ENCODE measurements at regions not wholly inside any gene's neighbourhood (a gene's known extent, or its start where the extent isn't known, plus 50 kb on each side); places are given as distances from the start of the nearest gene placed in this dataset.
"Not testable (repeated sequence)": the region's sequence is repeated elsewhere in the genome, so short reads cannot be mapped to it uniquely, and the experiment has no call there.

DNA sequence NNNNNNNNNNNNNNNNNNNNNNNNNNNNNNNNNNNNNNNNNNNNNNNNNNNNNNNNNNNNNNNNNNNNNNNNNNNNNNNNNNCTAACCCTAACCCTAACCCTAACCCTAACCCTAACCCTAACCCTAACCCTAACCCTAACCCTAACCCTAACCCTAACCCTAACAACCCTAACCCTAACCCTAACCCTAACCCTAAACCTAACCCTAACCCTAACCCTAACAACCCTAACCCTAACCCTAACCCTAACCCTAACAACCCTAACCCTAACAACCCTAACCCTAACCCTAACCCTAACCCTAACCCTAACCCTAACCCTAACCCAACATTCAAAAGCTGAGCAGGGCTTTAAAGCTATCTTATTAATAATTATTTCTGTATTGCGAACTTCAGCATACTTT is 182.5 kb upstream of the FAM20C start:
- CTCF ChIA-PET; H3K9me3 Mint-ChIP-seq (ENCODE audit: unreplicated experiment); H3K4me1 Mint-ChIP-seq (ENCODE audit: low read depth, unreplicated experiment); POLR2A ChIA-PET; intact Hi-C loops (cut with micrococcal nuclease; ENCODE audit: unreplicated experiment); BruUV-seq (replicated peaks); H3K27ac Mint-ChIP-seq (ENCODE audit: unreplicated experiment); H3K27me3 Mint-ChIP-seq (ENCODE audit: insufficient read depth, unreplicated experiment); H3K9me3 ChIP-seq; DNase-seq; H3K4me3 Mint-ChIP-seq (ENCODE audit: unreplicated experiment); H3K27me3 ChIP-seq (replicated peaks; ENCODE audit: control insufficient read depth, insufficient read depth, low read length); H3K4me1 ChIP-seq; H3K4me3 ChIP-seq (ENCODE audit: low read depth, low read length); H3K36me3 ChIP-seq (ENCODE audit: control insufficient read depth, insufficient read depth, low read length); H3K36me3 Mint-ChIP-seq (ENCODE audit: insufficient read depth, unreplicated experiment): not testable (repeated sequence)

DNA sequence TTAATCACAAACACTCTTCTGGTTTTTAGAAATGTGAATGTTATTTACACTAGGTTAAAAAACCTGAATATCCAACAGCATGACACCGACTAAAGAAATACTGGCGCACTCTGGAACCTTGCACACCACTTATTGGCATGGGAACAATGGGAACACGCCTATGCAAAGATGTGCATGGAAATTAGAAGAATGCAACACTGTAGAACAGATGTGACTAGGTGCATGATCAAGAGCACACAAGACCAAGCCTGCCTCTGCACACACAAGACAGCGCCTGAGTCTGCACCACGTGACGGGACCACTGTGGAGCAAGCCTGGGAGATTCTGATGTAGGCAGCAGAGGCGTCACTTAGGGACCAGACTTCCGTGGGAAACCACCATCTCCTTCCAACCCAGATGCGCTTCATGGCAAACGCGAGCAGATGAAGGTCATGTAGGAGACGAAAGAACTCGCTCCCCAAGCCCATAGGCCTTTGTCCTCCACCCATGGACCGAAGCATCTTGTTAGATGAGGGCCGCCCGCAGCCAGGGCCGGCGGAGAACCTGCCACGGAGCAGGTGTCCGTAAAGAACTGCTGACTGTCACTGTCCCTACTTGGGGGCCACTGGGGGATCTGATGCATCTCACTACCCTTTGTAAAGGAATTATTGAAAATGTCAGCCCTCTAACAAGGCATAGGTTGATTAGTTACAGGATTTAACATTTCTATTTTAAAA is 159.6 kb upstream of the FAM20C start:
- H3K9me3 Mint-ChIP-seq (ENCODE audit: unreplicated experiment); H3K27ac Mint-ChIP-seq (ENCODE audit: unreplicated experiment); intact Hi-C loops (cut with micrococcal nuclease; ENCODE audit: unreplicated experiment); H3K4me3 Mint-ChIP-seq (ENCODE audit: unreplicated experiment); CTCF ChIA-PET; H3K4me3 ChIP-seq (ENCODE audit: low read depth, low read length); DNase-seq; POLR2A ChIA-PET; H3K4me1 Mint-ChIP-seq (ENCODE audit: low read depth, unreplicated experiment); H3K27me3 Mint-ChIP-seq (ENCODE audit: insufficient read depth, unreplicated experiment); BruUV-seq (replicated peaks); H3K9me3 ChIP-seq; H3K36me3 ChIP-seq (ENCODE audit: control insufficient read depth, insufficient read depth, low read length); H3K4me1 ChIP-seq; H3K36me3 Mint-ChIP-seq (ENCODE audit: insufficient read depth, unreplicated experiment); H3K27me3 ChIP-seq (replicated peaks; ENCODE audit: control insufficient read depth, insufficient read depth, low read length): not testable (repeated sequence)

DNA sequence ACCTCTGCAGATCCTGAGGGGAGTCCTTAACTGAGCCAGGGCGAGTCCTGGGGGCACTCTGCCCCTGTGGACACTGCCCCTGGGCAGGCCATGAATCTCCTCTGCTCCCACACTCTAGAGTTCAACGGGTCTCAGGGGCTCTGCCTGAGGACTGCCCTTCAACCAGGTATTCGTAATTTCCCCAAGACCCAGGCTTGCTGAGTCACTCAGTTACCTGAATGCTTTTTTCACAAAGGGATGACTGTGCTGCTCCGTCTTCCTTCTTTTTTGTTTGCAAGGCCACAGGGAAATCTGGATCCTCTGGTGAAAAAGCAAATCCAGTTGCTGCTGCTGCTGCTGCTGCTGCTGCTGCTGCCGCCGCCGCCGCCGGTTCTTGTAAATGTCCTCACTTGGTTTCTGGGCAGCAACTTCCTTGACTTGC is 157.2 kb upstream of the FAM20C start:
- H3K9me3 Mint-ChIP-seq (ENCODE audit: unreplicated experiment); H3K4me1 Mint-ChIP-seq (ENCODE audit: low read depth, unreplicated experiment); DNase-seq; BruUV-seq (replicated peaks); H3K27ac Mint-ChIP-seq (ENCODE audit: unreplicated experiment); CTCF ChIA-PET; H3K27me3 Mint-ChIP-seq (ENCODE audit: insufficient read depth, unreplicated experiment); H3K36me3 Mint-ChIP-seq (ENCODE audit: insufficient read depth, unreplicated experiment); H3K9me3 ChIP-seq; H3K4me1 ChIP-seq; H3K4me3 ChIP-seq (ENCODE audit: low read depth, low read length); H3K36me3 ChIP-seq (ENCODE audit: control insufficient read depth, insufficient read depth, low read length); intact Hi-C loops (cut with micrococcal nuclease; ENCODE audit: unreplicated experiment); H3K27me3 ChIP-seq (replicated peaks; ENCODE audit: control insufficient read depth, insufficient read depth, low read length); H3K4me3 Mint-ChIP-seq (ENCODE audit: unreplicated experiment); POLR2A ChIA-PET: not testable (repeated sequence)

DNA sequence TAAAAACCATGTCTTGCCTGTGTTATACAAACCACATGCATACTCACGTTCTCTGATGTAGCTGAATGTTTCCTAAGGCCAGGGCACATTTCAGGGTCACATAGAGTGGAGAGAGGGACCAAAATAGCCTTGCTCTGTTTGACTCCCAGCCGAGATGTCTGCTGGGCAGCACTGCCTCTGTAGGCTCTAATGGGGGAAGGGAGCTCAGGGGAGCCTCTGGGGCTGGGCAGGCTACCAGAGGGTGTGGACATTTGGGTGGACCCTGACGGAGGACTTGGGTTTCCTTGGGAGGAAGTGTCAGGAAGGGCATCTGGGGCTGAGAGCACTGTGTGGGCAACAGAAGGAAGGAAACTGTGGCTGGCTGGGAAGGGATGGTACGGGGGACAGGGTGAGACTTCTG is 155.8 kb upstream of the FAM20C start:
- H3K27me3 ChIP-seq (replicated peaks; ENCODE audit: control insufficient read depth, insufficient read depth, low read length); BruUV-seq (replicated peaks); H3K4me3 Mint-ChIP-seq (ENCODE audit: unreplicated experiment); H3K36me3 Mint-ChIP-seq (ENCODE audit: insufficient read depth, unreplicated experiment); H3K4me1 Mint-ChIP-seq (ENCODE audit: low read depth, unreplicated experiment); H3K4me3 ChIP-seq (ENCODE audit: low read depth, low read length); H3K9me3 Mint-ChIP-seq (ENCODE audit: unreplicated experiment); H3K27ac Mint-ChIP-seq (ENCODE audit: unreplicated experiment); DNase-seq; H3K4me1 ChIP-seq; H3K9me3 ChIP-seq; POLR2A ChIA-PET; H3K27me3 Mint-ChIP-seq (ENCODE audit: insufficient read depth, unreplicated experiment); intact Hi-C loops (cut with micrococcal nuclease; ENCODE audit: unreplicated experiment); H3K36me3 ChIP-seq (ENCODE audit: control insufficient read depth, insufficient read depth, low read length); CTCF ChIA-PET: not testable (repeated sequence)

DNA sequence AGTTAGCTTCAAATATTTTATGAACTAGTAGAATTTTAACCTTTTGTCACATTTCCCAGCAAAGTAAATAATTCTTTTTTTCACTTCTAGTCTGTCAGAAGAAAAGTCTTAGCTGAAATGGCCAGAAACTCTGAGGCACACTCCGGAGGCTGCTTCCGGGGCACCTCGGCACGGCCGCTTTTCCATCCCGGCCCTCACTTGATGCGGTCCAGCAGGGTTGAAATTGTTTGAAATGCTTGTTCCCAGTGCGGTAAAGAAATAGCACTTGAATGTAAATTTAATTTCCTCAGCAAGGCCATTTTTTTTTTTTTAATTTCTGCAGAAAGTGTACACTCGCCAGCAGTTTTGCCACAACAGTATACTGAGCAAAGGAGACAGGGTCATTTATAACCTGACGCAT is 154.7 kb upstream of the FAM20C start:
- H3K9me3 ChIP-seq; H3K36me3 ChIP-seq (ENCODE audit: control insufficient read depth, insufficient read depth, low read length); H3K9me3 Mint-ChIP-seq (ENCODE audit: unreplicated experiment); H3K27ac Mint-ChIP-seq (ENCODE audit: unreplicated experiment); H3K4me1 Mint-ChIP-seq (ENCODE audit: low read depth, unreplicated experiment); H3K36me3 Mint-ChIP-seq (ENCODE audit: insufficient read depth, unreplicated experiment); H3K4me1 ChIP-seq; H3K27me3 ChIP-seq (replicated peaks; ENCODE audit: control insufficient read depth, insufficient read depth, low read length); H3K4me3 Mint-ChIP-seq (ENCODE audit: unreplicated experiment); BruUV-seq (replicated peaks); H3K27me3 Mint-ChIP-seq (ENCODE audit: insufficient read depth, unreplicated experiment); DNase-seq; CTCF ChIA-PET; POLR2A ChIA-PET; H3K4me3 ChIP-seq (ENCODE audit: low read depth, low read length); intact Hi-C loops (cut with micrococcal nuclease; ENCODE audit: unreplicated experiment): not testable (repeated sequence)

DNA sequence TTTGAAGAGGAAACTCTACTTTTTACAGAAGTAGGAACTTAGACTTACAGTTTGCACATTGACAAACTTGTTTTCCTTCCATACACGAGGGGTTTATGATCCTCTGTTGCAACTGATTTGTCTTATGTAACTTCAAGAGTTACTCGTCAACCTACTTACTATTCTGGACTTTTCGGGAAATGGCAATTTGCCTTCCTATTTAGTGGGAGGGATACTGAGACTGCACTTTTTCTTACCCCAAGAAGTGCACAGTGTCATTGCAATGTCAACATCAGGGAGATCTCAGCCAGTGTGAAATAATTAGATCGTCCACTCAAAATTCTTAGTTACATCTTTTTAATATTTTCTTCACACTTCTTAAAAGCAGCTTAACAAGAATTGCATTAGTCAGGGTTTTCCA is 153.9 kb upstream of the FAM20C start:
- H3K4me1 Mint-ChIP-seq (ENCODE audit: low read depth, unreplicated experiment); H3K9me3 Mint-ChIP-seq (ENCODE audit: unreplicated experiment); CTCF ChIA-PET; POLR2A ChIA-PET; H3K36me3 Mint-ChIP-seq (ENCODE audit: insufficient read depth, unreplicated experiment); intact Hi-C loops (cut with micrococcal nuclease; ENCODE audit: unreplicated experiment); BruUV-seq (replicated peaks); H3K4me3 Mint-ChIP-seq (ENCODE audit: unreplicated experiment); H3K36me3 ChIP-seq (ENCODE audit: control insufficient read depth, insufficient read depth, low read length); H3K4me3 ChIP-seq (ENCODE audit: low read depth, low read length); H3K9me3 ChIP-seq; H3K27ac Mint-ChIP-seq (ENCODE audit: unreplicated experiment); H3K4me1 ChIP-seq; H3K27me3 ChIP-seq (replicated peaks; ENCODE audit: control insufficient read depth, insufficient read depth, low read length); DNase-seq: not testable (repeated sequence)
- peaks cover 12% of the 10 kb centered on the region for H3K27me3 Mint-ChIP-seq (ENCODE audit: insufficient read depth, unreplicated experiment)

All from Caco-2 (cell line).